ENCODE measurements at regions not wholly inside any gene's neighbourhood (a gene's known extent, or its start where the extent isn't known, plus 50 kb on each side); places are given as distances from the start of the nearest gene placed in this dataset.

DNA sequence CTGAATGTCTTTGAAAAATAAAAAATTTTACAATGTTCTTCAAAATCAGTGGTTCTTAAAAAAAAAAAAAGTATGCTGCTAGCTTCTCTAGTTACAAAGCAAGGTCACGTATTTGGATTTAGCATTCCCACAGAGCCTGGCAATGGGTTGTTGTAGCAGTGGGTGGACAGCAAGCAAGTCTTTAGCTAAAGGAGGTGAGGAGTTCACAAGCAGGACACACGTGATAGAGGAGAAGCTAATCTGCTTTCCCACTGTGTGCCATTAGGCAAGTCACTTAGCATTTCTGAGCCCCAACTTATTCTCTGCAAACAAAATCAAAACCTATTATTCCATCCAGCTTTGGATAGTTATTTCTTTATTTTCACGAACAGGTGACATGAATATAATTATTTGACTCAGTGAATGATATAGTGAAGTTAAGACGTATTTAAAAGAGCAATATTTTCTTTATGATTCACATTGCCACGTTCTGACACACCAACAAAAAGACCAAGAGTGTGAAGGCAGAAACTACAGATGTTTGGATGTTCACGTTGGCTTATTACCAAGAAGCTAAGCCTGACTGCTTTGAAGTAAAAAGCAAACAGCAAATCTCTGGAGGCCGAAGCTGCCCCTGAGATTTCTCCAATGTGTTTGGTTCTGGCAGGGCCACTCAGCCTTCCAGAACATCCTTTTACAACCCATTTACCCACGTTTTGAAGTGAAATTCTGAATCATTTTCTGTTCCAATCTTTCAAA, 612.1 kb upstream of the CDH6 start:
- no peak for TF ChIP-seq EGR1 (IDR thresholded peaks at IDR 0.05)
- no peak for TF ChIP-seq YY1 (IDR thresholded peaks at IDR 0.05; ENCODE audit: low read depth)
- no peak for TF ChIP-seq TAF1 (IDR thresholded peaks at IDR 0.05; ENCODE audit: low read depth)
- TF ChIP-seq EP300 (IDR thresholded peaks at IDR 0.05; ENCODE audit: borderline replicate concordance): no peak
- TF ChIP-seq, protein P1, sequence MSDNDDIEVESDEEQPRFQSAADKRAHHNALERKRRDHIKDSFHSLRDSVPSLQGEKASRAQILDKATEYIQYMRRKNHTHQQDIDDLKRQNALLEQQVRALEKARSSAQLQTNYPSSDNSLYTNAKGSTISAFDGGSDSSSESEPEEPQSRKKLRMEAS (IDR thresholded peaks at IDR 0.05): no peak
- TF ChIP-seq, protein P2, sequence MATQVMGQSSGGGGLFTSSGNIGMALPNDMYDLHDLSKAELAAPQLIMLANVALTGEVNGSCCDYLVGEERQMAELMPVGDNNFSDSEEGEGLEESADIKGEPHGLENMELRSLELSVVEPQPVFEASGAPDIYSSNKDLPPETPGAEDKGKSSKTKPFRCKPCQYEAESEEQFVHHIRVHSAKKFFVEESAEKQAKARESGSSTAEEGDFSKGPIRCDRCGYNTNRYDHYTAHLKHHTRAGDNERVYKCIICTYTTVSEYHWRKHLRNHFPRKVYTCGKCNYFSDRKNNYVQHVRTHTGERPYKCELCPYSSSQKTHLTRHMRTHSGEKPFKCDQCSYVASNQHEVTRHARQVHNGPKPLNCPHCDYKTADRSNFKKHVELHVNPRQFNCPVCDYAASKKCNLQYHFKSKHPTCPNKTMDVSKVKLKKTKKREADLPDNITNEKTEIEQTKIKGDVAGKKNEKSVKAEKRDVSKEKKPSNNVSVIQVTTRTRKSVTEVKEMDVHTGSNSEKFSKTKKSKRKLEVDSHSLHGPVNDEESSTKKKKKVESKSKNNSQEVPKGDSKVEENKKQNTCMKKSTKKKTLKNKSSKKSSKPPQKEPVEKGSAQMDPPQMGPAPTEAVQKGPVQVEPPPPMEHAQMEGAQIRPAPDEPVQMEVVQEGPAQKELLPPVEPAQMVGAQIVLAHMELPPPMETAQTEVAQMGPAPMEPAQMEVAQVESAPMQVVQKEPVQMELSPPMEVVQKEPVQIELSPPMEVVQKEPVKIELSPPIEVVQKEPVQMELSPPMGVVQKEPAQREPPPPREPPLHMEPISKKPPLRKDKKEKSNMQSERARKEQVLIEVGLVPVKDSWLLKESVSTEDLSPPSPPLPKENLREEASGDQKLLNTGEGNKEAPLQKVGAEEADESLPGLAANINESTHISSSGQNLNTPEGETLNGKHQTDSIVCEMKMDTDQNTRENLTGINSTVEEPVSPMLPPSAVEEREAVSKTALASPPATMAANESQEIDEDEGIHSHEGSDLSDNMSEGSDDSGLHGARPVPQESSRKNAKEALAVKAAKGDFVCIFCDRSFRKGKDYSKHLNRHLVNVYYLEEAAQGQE (IDR thresholded peaks at IDR 0.05; ENCODE audit: low read depth): no peak
- TF ChIP-seq TCF12 (IDR thresholded peaks at IDR 0.05; ENCODE audit: low read depth): no peak
- TF ChIP-seq, protein P3, sequence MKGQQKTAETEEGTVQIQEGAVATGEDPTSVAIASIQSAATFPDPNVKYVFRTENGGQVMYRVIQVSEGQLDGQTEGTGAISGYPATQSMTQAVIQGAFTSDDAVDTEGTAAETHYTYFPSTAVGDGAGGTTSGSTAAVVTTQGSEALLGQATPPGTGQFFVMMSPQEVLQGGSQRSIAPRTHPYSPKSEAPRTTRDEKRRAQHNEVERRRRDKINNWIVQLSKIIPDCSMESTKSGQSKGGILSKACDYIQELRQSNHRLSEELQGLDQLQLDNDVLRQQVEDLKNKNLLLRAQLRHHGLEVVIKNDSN (IDR thresholded peaks at IDR 0.05): no peak
- TF ChIP-seq FOXM1 (IDR thresholded peaks at IDR 0.05; ENCODE audit: borderline replicate concordance, low read depth): no peak
- no peak for TF ChIP-seq CEBPB (IDR thresholded peaks at IDR 0.05)
- TF ChIP-seq NFIC (IDR thresholded peaks at IDR 0.05): no peak
- TF ChIP-seq TEAD4 (IDR thresholded peaks at IDR 0.05): no peak

All from Ishikawa (cell line).